HepG2 (cell line): ENCODE measurements at regions not wholly inside any gene's neighbourhood (a gene's known extent, or its start where the extent isn't known, plus 50 kb on each side); places are given as distances from the start of the nearest gene placed in this dataset.

Experiments
- DPF2 ChIP-seq: sonication (generic); formaldehyde crosslinking; IDR thresholded peaks from 2 replicates; pipeline ENCODE4 v1.4.0; 2020; ENCODE audit warnings: mild to moderate bottlenecking, low read depth, missing genetic modification reagents, borderline replicate concordance
- MBD4 ChIP-seq: IDR thresholded peaks from 2 replicates; pipeline ENCODE4 v1.6.1; 2012; ENCODE audit warnings: low read length, inconsistent platforms, borderline replicate concordance
- POGK ChIP-seq: sonication (generic); formaldehyde crosslinking; conservative IDR thresholded peaks from 2 replicates; pipeline ENCODE4 v1.8.0; 2022; ENCODE audit warnings: mild to moderate bottlenecking, moderate library complexity, missing genetic modification reagents
- U2AF2 ChIP-seq: fragments of 200-400 bp; formaldehyde crosslinking; IDR thresholded peaks from 2 replicates; pipeline ENCODE4 v1.6.1; 2017; ENCODE audit warnings: low read depth, mild to moderate bottlenecking, low read length
- ZMYM4 ChIP-seq: sonication (generic); formaldehyde crosslinking; IDR thresholded peaks from 2 replicates; pipeline ENCODE4 v1.8.1; 2023; ENCODE audit warnings: mild to moderate bottlenecking, missing genetic modification reagents
- ZNF280D ChIP-seq: sonication (generic); formaldehyde crosslinking; IDR thresholded peaks from 2 replicates; pipeline ENCODE4 v1.5.1; 2020; ENCODE audit warnings: mild to moderate bottlenecking, missing genetic modification reagents
- TF ChIP-seq, protein P1 (sequence below): sonication (generic); formaldehyde crosslinking; IDR thresholded peaks from 2 replicates; pipeline ENCODE4 v1.9.0; 2022; ENCODE audit warnings: missing genetic modification reagents, mild to moderate bottlenecking, borderline replicate concordance
- TF ChIP-seq, protein P2 (sequence below): sonication (generic); formaldehyde crosslinking; IDR thresholded peaks from 2 replicates; pipeline ENCODE4 v1.4.0; 2020; ENCODE audit warnings: missing genetic modification reagents

GRCh38 chr20:24776755-24777271 is 172.3 kb upstream of the CST7 start (continued):
- TF ChIP-seq ZNF280D (CRISPR knock-in tag) (no peak), POGK (no peak), U2AF2 (no peak), MBD4 (no peak), DPF2 (CRISPR knock-in tag) (no peak), ZMYM4 (CRISPR knock-in tag) (no peak)
- TF ChIP-seq, protein P1, sequence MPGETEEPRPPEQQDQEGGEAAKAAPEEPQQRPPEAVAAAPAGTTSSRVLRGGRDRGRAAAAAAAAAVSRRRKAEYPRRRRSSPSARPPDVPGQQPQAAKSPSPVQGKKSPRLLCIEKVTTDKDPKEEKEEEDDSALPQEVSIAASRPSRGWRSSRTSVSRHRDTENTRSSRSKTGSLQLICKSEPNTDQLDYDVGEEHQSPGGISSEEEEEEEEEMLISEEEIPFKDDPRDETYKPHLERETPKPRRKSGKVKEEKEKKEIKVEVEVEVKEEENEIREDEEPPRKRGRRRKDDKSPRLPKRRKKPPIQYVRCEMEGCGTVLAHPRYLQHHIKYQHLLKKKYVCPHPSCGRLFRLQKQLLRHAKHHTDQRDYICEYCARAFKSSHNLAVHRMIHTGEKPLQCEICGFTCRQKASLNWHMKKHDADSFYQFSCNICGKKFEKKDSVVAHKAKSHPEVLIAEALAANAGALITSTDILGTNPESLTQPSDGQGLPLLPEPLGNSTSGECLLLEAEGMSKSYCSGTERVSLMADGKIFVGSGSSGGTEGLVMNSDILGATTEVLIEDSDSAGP (CRISPR knock-in tag), result no peak
- TF ChIP-seq, protein P2, sequence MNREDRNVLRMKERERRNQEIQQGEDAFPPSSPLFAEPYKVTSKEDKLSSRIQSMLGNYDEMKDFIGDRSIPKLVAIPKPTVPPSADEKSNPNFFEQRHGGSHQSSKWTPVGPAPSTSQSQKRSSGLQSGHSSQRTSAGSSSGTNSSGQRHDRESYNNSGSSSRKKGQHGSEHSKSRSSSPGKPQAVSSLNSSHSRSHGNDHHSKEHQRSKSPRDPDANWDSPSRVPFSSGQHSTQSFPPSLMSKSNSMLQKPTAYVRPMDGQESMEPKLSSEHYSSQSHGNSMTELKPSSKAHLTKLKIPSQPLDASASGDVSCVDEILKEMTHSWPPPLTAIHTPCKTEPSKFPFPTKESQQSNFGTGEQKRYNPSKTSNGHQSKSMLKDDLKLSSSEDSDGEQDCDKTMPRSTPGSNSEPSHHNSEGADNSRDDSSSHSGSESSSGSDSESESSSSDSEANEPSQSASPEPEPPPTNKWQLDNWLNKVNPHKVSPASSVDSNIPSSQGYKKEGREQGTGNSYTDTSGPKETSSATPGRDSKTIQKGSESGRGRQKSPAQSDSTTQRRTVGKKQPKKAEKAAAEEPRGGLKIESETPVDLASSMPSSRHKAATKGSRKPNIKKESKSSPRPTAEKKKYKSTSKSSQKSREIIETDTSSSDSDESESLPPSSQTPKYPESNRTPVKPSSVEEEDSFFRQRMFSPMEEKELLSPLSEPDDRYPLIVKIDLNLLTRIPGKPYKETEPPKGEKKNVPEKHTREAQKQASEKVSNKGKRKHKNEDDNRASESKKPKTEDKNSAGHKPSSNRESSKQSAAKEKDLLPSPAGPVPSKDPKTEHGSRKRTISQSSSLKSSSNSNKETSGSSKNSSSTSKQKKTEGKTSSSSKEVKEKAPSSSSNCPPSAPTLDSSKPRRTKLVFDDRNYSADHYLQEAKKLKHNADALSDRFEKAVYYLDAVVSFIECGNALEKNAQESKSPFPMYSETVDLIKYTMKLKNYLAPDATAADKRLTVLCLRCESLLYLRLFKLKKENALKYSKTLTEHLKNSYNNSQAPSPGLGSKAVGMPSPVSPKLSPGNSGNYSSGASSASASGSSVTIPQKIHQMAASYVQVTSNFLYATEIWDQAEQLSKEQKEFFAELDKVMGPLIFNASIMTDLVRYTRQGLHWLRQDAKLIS (CRISPR knock-in tag), result no peak
- TF ChIP-seq, all 625 proteins: peak for 0
